ENCODE measurements at regions not wholly inside any gene's neighbourhood (a gene's known extent, or its start where the extent isn't known, plus 50 kb on each side); places are given as distances from the start of the nearest gene placed in this dataset.

DNA sequence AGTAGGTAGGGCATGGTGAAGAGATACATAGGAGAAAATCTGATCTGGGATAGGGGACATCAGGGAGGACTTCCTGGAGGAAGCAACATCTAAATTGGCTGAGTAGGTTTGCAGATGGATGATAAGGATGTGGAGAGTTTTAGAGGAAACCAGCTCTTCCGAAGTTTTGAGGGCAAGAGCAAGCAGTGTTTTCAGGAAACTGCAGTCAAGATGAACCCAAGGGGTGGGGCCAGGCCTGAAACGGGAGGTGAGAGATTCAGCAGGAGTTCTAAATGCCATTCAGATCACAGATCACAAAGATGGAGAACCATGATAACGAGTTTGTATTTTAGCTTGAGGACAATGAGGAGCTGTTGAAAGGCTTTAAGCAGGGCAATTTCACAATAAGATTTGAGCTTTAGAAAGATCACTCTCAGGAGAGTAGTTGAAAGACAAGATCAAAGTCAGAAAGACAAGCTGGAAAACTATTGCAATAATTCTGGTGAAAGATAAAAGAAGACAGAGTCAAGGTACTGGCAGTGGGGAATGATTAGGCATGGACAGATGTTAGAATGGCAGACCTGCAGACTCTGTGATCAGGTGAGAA, 70.1 kb upstream of the PLXNC1 start:
- TF ChIP-seq, protein P1, sequence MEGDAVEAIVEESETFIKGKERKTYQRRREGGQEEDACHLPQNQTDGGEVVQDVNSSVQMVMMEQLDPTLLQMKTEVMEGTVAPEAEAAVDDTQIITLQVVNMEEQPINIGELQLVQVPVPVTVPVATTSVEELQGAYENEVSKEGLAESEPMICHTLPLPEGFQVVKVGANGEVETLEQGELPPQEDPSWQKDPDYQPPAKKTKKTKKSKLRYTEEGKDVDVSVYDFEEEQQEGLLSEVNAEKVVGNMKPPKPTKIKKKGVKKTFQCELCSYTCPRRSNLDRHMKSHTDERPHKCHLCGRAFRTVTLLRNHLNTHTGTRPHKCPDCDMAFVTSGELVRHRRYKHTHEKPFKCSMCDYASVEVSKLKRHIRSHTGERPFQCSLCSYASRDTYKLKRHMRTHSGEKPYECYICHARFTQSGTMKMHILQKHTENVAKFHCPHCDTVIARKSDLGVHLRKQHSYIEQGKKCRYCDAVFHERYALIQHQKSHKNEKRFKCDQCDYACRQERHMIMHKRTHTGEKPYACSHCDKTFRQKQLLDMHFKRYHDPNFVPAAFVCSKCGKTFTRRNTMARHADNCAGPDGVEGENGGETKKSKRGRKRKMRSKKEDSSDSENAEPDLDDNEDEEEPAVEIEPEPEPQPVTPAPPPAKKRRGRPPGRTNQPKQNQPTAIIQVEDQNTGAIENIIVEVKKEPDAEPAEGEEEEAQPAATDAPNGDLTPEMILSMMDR (IDR thresholded peaks at IDR 0.05): no peak
- TF ChIP-seq POLR2A (IDR thresholded peaks at IDR 0.05): no peak

Data from Peyer's patch (tissue), 4 donors.